ENCODE measurements at regions not wholly inside any gene's neighbourhood (a gene's known extent, or its start where the extent isn't known, plus 50 kb on each side); places are given as distances from the start of the nearest gene placed in this dataset.

GRCh38 chr13:94947392-94947791 is 235.0 kb upstream of the SOX21 start:
- POLR2A ChIA-PET, result no interaction called here
- no peak for DNase-seq (ENCODE audit: low read depth, low spot score)
- H3K4me3 ChIP-seq (ENCODE audit: low read depth, low read length), result no peak overlapping the region
- H3K27me3 ChIP-seq (ENCODE audit: control insufficient read depth, insufficient read depth, low read length), result peaks cover 2% of the 10 kb centered on the region
- no peak for TF ChIP-seq CTCF (IDR thresholded peaks at IDR 0.05; ENCODE audit: low read depth, low read length)
- CTCF ChIA-PET, result no interaction called here
- H3K9me3 ChIP-seq (ENCODE audit: control insufficient read depth, insufficient read depth, low read length), result no peaks in the 10 kb centered on the region
- no peak overlapping the region for H3K27ac ChIP-seq (ENCODE audit: low read depth, low read length)

DNA sequence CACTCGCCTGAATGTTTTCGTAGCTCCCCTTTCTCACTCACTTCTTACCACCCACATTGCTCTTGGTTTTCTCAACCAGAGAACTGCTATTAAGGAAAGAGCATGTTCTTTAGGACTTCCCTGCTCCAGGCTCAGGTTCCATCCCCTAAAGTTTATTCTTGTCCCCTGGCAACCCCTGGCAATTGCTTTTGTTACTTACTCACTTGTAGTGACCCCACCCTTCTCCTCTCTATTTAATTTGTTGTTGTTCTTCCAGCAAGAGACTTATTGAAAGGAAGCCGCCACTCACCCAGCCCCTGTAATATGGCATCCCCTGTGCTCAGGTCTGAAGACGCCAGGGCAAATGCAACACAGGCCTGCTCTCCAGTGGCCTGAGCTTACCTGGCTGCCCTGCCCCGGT is 233.7 kb upstream of the SOX21 start:
- Histone ChIP-seq H3K4me3 (ENCODE audit: low read depth, low read length) (no peak overlapping the region), H3K27ac (ENCODE audit: low read depth, low read length) (no peak overlapping the region), H3K27me3 (ENCODE audit: control insufficient read depth, insufficient read depth, low read length) (peaks cover 3% of the 10 kb centered on the region), H3K9me3 (ENCODE audit: control insufficient read depth, insufficient read depth, low read length) (no peaks in the 10 kb centered on the region)
- POLR2A ChIA-PET, result no interaction called here
- DNase-seq (ENCODE audit: low read depth, low spot score), result no peak
- no peak for TF ChIP-seq CTCF (IDR thresholded peaks at IDR 0.05; ENCODE audit: low read depth, low read length)
- CTCF ChIA-PET, result no interaction called here

GRCh38 chr13:94938124-94938523 is 225.8 kb upstream of the SOX21 start:
- DNase-seq (ENCODE audit: low read depth, low spot score), result no peak
- ChIA-PET CTCF (no interaction called here), POLR2A (no interaction called here)
- H3K27ac ChIP-seq (ENCODE audit: low read depth, low read length), result no peak overlapping the region
- no peak overlapping the region for H3K4me3 ChIP-seq (ENCODE audit: low read depth, low read length)
- no peaks in the 10 kb centered on the region for H3K9me3 ChIP-seq (ENCODE audit: control insufficient read depth, insufficient read depth, low read length)
- no peak for TF ChIP-seq CTCF (IDR thresholded peaks at IDR 0.05; ENCODE audit: low read depth, low read length)
- H3K27me3 ChIP-seq (ENCODE audit: control insufficient read depth, insufficient read depth, low read length), result peaks cover 2% of the 10 kb centered on the region

- ChIA-PET CTCF (no interaction called here), POLR2A (no interaction called here)
- no peaks in the 10 kb centered on the region for H3K9me3 ChIP-seq (ENCODE audit: control insufficient read depth, insufficient read depth, low read length)
- H3K27ac ChIP-seq (ENCODE audit: low read depth, low read length), result no peak overlapping the region
- H3K4me3 ChIP-seq (ENCODE audit: low read depth, low read length), result no peak overlapping the region
- no peak for DNase-seq (ENCODE audit: low read depth, low spot score)
- H3K27me3 ChIP-seq (ENCODE audit: control insufficient read depth, insufficient read depth, low read length), result peaks cover 2% of the 10 kb centered on the region
- TF ChIP-seq CTCF (IDR thresholded peaks at IDR 0.05; ENCODE audit: low read depth, low read length), result no peak
Observed at GRCh38 chr13:94936633-94937032, 224.3 kb upstream of the SOX21 start.

DNA sequence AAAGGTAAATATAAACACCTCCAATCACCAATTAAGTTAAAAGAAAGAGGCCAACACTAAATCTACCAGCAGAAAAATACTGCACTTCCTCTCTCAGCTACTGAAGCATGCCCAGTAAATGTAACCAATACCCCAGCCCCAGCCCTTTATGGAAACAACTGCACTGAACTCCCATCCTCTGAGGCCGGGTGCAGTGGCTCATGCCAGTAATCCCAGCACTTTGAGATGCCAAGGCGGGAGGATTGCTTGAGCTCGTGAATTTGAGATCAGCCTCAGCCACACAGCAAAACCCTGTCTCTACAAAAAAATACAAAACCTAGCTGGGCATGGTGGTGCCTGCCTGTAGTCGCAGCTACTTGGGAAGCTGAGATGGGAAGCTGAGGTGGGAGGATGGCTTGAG is 221.6 kb upstream of the SOX21 start:
- H3K27ac ChIP-seq (ENCODE audit: low read depth, low read length), result no peak overlapping the region
- POLR2A ChIA-PET, result no interaction called here
- H3K9me3 ChIP-seq (ENCODE audit: control insufficient read depth, insufficient read depth, low read length), result no peaks in the 10 kb centered on the region
- DNase-seq (ENCODE audit: low read depth, low spot score), result no peak
- H3K4me3 ChIP-seq (ENCODE audit: low read depth, low read length), result no peak overlapping the region
- H3K27me3 ChIP-seq (ENCODE audit: control insufficient read depth, insufficient read depth, low read length), result no peaks in the 10 kb centered on the region
- CTCF ChIA-PET, result no interaction called here
- no peak for TF ChIP-seq CTCF (IDR thresholded peaks at IDR 0.05; ENCODE audit: low read depth, low read length)

Measured in AG04450 (cell line).